HG03108 (cell line): ENCODE measurements at regions not wholly inside any gene's neighbourhood (a gene's known extent, or its start where the extent isn't known, plus 50 kb on each side); places are given as distances from the start of the nearest gene placed in this dataset.
"Not testable (repeated sequence)": the region's sequence is repeated elsewhere in the genome, so short reads cannot be mapped to it uniquely, and the experiment has no call there.

Experiments
- ATAC-seq: cut with Tn5 transposase; IDR thresholded peaks from one replicate; pipeline ENCODE4 v1.9.1; 2021; ENCODE audit warnings: moderate library complexity; ENCODE audit not compliant: unreplicated experiment

GRCh38 chr22:25348996-25349395 is 129.6 kb downstream of the CRYBB2 start:
- not testable (repeated sequence) for ATAC-seq

GRCh38 chr22:25350551-25350971 is 131.1 kb downstream of the CRYBB2 start:
- ATAC-seq = no peak

- no peak for ATAC-seq
Measured at GRCh38 chr22:25351631-25352293, 132.3 kb downstream of the CRYBB2 start.

- no peak for ATAC-seq
Measured at GRCh38 chr22:25352294-25352680, 132.8 kb downstream of the CRYBB2 start.

- ATAC-seq = no peak
Measured at GRCh38 chr22:25353516-25354445, 134.3 kb downstream of the CRYBB2 start.

GRCh38 chr22:25354456-25354855 is 135.0 kb downstream of the CRYBB2 start:
- no peak for ATAC-seq

GRCh38 chr22:25357132-25357455 is 137.7 kb downstream of the CRYBB2 start:
- ATAC-seq = no peak

- ATAC-seq = no peak
Measured at GRCh38 chr22:25357606-25358420, 138.4 kb downstream of the CRYBB2 start.

- no peak for ATAC-seq
Measured at GRCh38 chr22:25358421-25359170, 139.2 kb downstream of the CRYBB2 start.

GRCh38 chr22:25359601-25360261 is 140.3 kb downstream of the CRYBB2 start:
- ATAC-seq = no peak

GRCh38 chr22:25360411-25360810 is 141.0 kb downstream of the CRYBB2 start:
- ATAC-seq = no peak

GRCh38 chr22:25360891-25361645 is 141.6 kb downstream of the CRYBB2 start:
- ATAC-seq = no peak

- no peak for ATAC-seq
Measured at GRCh38 chr22:25361899-25362214, 142.4 kb downstream of the CRYBB2 start.

- no peak for ATAC-seq
Measured at GRCh38 chr22:25362215-25362882, 142.9 kb downstream of the CRYBB2 start.

GRCh38 chr22:25362883-25363240 is 143.4 kb downstream of the CRYBB2 start:
- no peak for ATAC-seq

- no peak for ATAC-seq
Measured at GRCh38 chr22:25363474-25363873, 144.0 kb downstream of the CRYBB2 start.

- ATAC-seq = no peak
Measured at GRCh38 chr22:25364281-25364680, 144.8 kb downstream of the CRYBB2 start.

GRCh38 chr22:25364736-25365241 is 145.3 kb downstream of the CRYBB2 start:
- ATAC-seq = no peak
